Nephron progenitor cell (in vitro differentiated cells): ENCODE measurements at regions not wholly inside any gene's neighbourhood (a gene's known extent, or its start where the extent isn't known, plus 50 kb on each side); places are given as distances from the start of the nearest gene placed in this dataset.

ENCODE experiments used
- DNase-seq: peaks from one replicate; pipeline ENCODE4 v3.0.0; 2021
- H3K27ac Mint-ChIP-seq: 2 replicates; pipeline ENCODE4 v1.8.0; 2021; ENCODE audit warnings: mild to moderate bottlenecking, moderate library complexity, mixed read lengths
- H3K27me3 Mint-ChIP-seq: 2 replicates; pipeline ENCODE4 v1.8.0; 2021; ENCODE audit warnings: mild to moderate bottlenecking, low read depth, mixed read lengths; ENCODE audit not compliant: poor library complexity
- H3K36me3 Mint-ChIP-seq: 2 replicates; pipeline ENCODE4 v1.8.0; 2021; ENCODE audit warnings: low read depth, mixed read lengths
- H3K4me1 Mint-ChIP-seq: 2 replicates; pipeline ENCODE4 v1.8.0; 2021; ENCODE audit warnings: mixed read lengths
- H3K4me3 Mint-ChIP-seq: 2 replicates; pipeline ENCODE4 v1.8.0; 2021; ENCODE audit warnings: mild to moderate bottlenecking, moderate library complexity, mixed read lengths
- H3K9me3 Mint-ChIP-seq: 2 replicates; pipeline ENCODE4 v1.8.0; 2021; ENCODE audit warnings: mild to moderate bottlenecking, moderate library complexity, mixed read lengths
- CTCF ChIP-seq: fragments of 200-600 bp; sonication (generic); IDR thresholded peaks from 2 replicates; pipeline ENCODE4 v1.5.0; 2021; ENCODE audit warnings: antibody characterized with exemption

DNA sequence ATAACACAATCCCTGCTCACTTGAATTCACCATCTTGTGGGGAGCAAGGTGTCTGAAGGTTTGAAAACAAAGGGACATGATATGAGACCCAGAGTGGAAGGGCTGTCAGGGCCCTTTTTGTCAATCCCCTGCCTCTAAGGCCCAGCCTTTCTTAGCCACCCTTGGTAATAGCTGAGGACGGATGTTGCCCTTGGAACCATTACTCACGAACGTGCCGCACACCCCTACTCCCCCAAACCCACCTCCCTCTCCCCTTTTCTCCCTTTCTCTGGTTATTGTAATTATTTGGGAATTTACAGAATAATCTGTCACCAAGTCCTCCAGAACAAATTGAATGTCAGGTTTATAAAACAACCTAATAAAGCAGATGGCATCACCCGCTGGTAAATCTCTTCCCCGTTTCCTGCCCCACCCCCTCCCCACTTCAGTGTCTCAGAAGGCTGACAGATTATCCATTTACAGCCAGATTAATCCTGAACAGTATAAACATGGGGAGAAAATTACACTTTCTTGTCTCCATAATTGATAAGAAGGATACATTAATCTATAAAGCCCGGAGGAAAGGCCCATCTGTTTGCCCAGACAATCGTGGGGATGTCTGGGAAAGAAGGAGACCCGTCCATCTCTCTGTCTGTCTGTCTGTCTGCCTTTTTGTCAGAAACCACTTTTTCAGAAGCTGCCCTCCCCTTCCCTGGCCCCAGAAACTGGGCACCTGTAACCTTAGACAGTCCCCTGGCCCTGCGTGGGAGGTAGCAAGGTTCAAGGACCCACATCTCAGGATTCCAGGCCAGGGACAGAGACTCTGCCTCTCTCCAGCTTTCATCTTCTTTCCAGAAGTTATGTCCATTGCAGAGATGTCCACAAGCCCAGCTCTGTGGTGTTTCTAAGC is 60.6 kb upstream of the CD34 start:
- Mint-ChIP-seq H3K36me3 (no peaks in the 10 kb centered on the region), H3K9me3 (no peaks in the 10 kb centered on the region), H3K27me3 (peaks cover 40% of the 10 kb centered on the region), H3K27ac (no peak overlapping the region), H3K4me3 (no peak overlapping the region), H3K4me1 (peaks cover 29% of the 10 kb centered on the region)
- no peak for DNase-seq
- TF ChIP-seq CTCF, result no peak

DNA sequence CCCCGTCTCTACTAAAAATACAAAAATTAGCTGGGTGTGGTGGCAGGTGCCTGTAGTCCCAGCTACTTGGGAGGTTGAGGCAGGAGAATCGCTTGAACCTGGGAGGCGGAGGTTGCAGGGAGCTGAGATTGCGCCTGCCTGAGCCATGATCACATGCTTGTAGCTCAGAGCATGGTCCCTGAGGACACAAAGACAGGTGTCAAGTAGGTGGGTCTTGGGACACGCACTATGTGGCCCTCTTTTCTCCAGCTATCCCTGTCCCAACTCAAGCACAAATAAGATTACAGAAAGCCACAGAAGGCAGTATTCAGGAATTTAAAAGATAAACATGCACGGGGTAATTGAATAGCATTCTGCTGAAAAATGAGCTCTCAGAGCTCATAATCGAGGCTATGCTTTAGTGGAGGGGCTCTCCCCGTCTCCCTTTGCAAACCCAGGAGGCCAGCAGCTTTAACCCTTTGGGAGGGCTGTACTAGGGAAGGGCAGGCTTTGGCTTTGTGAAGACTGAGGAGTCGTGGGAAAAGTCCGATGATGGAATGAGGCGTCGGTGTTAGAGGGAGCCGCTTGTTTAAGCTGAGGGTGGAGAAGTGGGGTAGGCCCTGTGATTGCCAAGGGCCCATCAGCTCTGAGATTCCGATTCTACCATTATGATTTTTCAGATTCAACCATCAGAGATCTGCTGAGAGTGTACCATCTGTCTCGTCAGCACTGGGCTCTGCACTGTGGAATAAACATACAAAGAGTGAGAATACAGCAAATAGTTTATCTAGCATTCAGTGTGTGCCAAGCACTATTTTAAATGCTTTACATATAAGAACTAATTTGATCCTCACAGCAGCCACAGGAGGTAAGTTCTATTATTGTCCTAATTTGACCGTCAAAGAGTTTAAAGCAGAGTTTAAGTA is 59.7 kb upstream of the CD34 start:
- no peaks in the 10 kb centered on the region for H3K36me3 Mint-ChIP-seq
- no peak overlapping the region for H3K27ac Mint-ChIP-seq
- no peaks in the 10 kb centered on the region for H3K9me3 Mint-ChIP-seq
- peaks cover 29% of the 10 kb centered on the region for H3K4me1 Mint-ChIP-seq
- H3K27me3 Mint-ChIP-seq, result peaks cover 41% of the 10 kb centered on the region
- no peak for DNase-seq
- TF ChIP-seq CTCF, result no peak
- no peak overlapping the region for H3K4me3 Mint-ChIP-seq

GRCh38 chr1:207969528-207969927 is 58.6 kb upstream of the CD34 start:
- DNase-seq, result no peak
- peaks cover 31% of the 10 kb centered on the region for H3K4me1 Mint-ChIP-seq
- H3K27ac Mint-ChIP-seq, result no peak overlapping the region
- no peaks in the 10 kb centered on the region for H3K36me3 Mint-ChIP-seq
- no peaks in the 10 kb centered on the region for H3K9me3 Mint-ChIP-seq
- H3K27me3 Mint-ChIP-seq, result peaks cover 43% of the 10 kb centered on the region
- no peak for TF ChIP-seq CTCF
- no peak overlapping the region for H3K4me3 Mint-ChIP-seq

- no peak for TF ChIP-seq CTCF
- peaks cover 38% of the 10 kb centered on the region for H3K27me3 Mint-ChIP-seq
- H3K4me3 Mint-ChIP-seq, result no peak overlapping the region
- H3K36me3 Mint-ChIP-seq, result no peaks in the 10 kb centered on the region
- peaks cover 35% of the 10 kb centered on the region for H3K4me1 Mint-ChIP-seq
- H3K27ac Mint-ChIP-seq, result no peak overlapping the region
- DNase-seq, result no peak
- H3K9me3 Mint-ChIP-seq, result no peaks in the 10 kb centered on the region
Observed at GRCh38 chr1:207968521-207969009, 57.6 kb upstream of the CD34 start.

DNA sequence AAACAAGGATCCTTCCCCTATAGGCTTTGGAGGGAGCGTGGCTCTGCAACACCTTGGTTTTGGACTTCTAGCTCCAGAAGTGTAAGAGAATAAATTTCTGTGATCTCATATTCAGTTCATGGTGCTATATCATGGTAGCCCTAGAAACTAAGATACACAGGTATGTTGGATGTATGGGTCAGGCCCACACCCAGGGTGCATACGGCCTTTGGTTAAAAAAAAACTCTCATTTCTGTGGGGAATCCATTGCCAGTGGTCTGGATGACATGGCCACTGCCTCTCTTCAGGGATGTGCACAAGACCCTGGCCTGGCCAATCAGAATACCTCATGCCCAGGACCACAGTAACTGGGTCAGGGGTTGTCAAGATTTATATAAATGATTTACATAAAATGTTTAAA is 56.8 kb upstream of the CD34 start:
- H3K9me3 Mint-ChIP-seq, result no peaks in the 10 kb centered on the region
- no peak overlapping the region for H3K4me3 Mint-ChIP-seq
- no peak for TF ChIP-seq CTCF
- no peak overlapping the region for H3K27ac Mint-ChIP-seq
- H3K4me1 Mint-ChIP-seq, result peaks cover 34% of the 10 kb centered on the region
- H3K36me3 Mint-ChIP-seq, result no peaks in the 10 kb centered on the region
- DNase-seq, result no peak
- H3K27me3 Mint-ChIP-seq, result peaks cover 30% of the 10 kb centered on the region
